Esophagus muscularis mucosa (tissue), 4 donors: ENCODE measurements at regions not wholly inside any gene's neighbourhood (a gene's known extent, or its start where the extent isn't known, plus 50 kb on each side); places are given as distances from the start of the nearest gene placed in this dataset.

Experiments used
- CTCF ChIP-seq, 3 experiments: fragments of 200-600 bp in 2 of 3; fragments of 450-650 bp in 1 of 3; sonication (generic) in 2 of 3; IDR thresholded peaks; one replicate each; pipeline ENCODE4 v1.5.1; 2017 to 2019; ENCODE audit warnings: antibody characterized with exemption in 3 of 3, mild to moderate bottlenecking in 2 of 3, moderate library complexity in 1 of 3
- EP300 ChIP-seq: sonication (generic); formaldehyde crosslinking; IDR thresholded peaks from one replicate; pipeline ENCODE4 v1.6.1; 2017; ENCODE audit warnings: antibody characterized with exemption
- POLR2A ChIP-seq: fragments of 450-650 bp; IDR thresholded peaks from one replicate; pipeline ENCODE4 v1.6.1; 2017; ENCODE audit warnings: antibody characterized with exemption, moderate library complexity, mild to moderate bottlenecking, low read depth
- POLR2AphosphoS5 ChIP-seq, 2 donors: sonication (generic); formaldehyde crosslinking; IDR thresholded peaks; one replicate each; pipeline ENCODE4 v1.6.1; 2017; ENCODE audit warnings: antibody characterized with exemption in 2 of 2

GRCh38 chr15:39338251-39338650, 242.6 kb upstream of the THBS1 start:
- TF ChIP-seq CTCF (IDR thresholded peaks at IDR 0.05), result no peak
- TF ChIP-seq POLR2AphosphoS5 (IDR thresholded peaks at IDR 0.05), result no peak
- TF ChIP-seq POLR2A, result no peak
- no peak for TF ChIP-seq EP300
